Smooth muscle cell (in vitro differentiated cells): ENCODE measurements at regions not wholly inside any gene's neighbourhood (a gene's known extent, or its start where the extent isn't known, plus 50 kb on each side); places are given as distances from the start of the nearest gene placed in this dataset.

Experiments used
- DNase-seq: peaks from one replicate; lab custom pipeline; 2025; ENCODE audit not compliant: unreplicated experiment; lab: John Stamatoyannopoulos, UW
- H2AFZ ChIP-seq: fragments of 200-600 bp; sonication (generic); 2 replicates; pipeline ENCODE4 v1.6.0; 2016; ENCODE audit warnings: antibody characterized with exemption, low read depth, mild to moderate bottlenecking
- H3F3A ChIP-seq: fragments of 200-600 bp; sonication (generic); 2 replicates; pipeline ENCODE4 v1.6.0; 2017; ENCODE audit warnings: antibody characterized with exemption, low read depth
- H3K27ac ChIP-seq: fragments of 200-600 bp; sonication (generic); 2 replicates; pipeline ENCODE4 v1.5.1; 2016; ENCODE audit warnings: low read depth, mild to moderate bottlenecking
- H3K27me3 ChIP-seq: fragments of 200-600 bp; sonication (generic); 2 replicates; pipeline ENCODE4 v1.6.1; 2016; ENCODE audit warnings: low read depth, mild to moderate bottlenecking
- H3K36me3 ChIP-seq: fragments of 200-600 bp; sonication (generic); 2 replicates; pipeline ENCODE4 v1.5.1; 2016; ENCODE audit warnings: low read depth
- H3K4me1 ChIP-seq: fragments of 200-600 bp; sonication (generic); 2 replicates; pipeline ENCODE4 v1.5.1; 2016; ENCODE audit warnings: low read depth
- H3K4me2 ChIP-seq: fragments of 200-600 bp; sonication (generic); 2 replicates; pipeline ENCODE4 v1.6.0; 2016; ENCODE audit warnings: mild to moderate bottlenecking
- H3K4me3 ChIP-seq: fragments of 200-600 bp; sonication (generic); 2 replicates; pipeline ENCODE4 v1.5.1; 2016; ENCODE audit warnings: mild to moderate bottlenecking
- H3K79me2 ChIP-seq: fragments of 200-600 bp; sonication (generic); 2 replicates; pipeline ENCODE4 v1.6.0; 2016; ENCODE audit warnings: low read depth, mild to moderate bottlenecking
- H3K9ac ChIP-seq: fragments of 200-600 bp; sonication (generic); 2 replicates; pipeline ENCODE4 v1.6.0; 2016; ENCODE audit warnings: low read depth
- H3K9me3 ChIP-seq: fragments of 200-600 bp; sonication (generic); replicated peaks from 2 replicates; pipeline ENCODE4 v1.5.1; 2016; ENCODE audit warnings: low read depth
- H4K20me1 ChIP-seq: fragments of 200-600 bp; sonication (generic); 2 replicates; pipeline ENCODE4 v1.6.0; 2016; ENCODE audit warnings: low read depth
- CTCF ChIP-seq: fragments of 200-600 bp; sonication (generic); IDR thresholded peaks from 2 replicates; pipeline ENCODE4 v1.5.1; 2017; ENCODE audit warnings: borderline replicate concordance, mild to moderate bottlenecking, antibody characterized with exemption; ENCODE audit not compliant: insufficient read depth, poor library complexity, severe bottlenecking
- WGBS: methylation state at CpG from one replicate; pipeline ENCODE4 v1.1.7; 2016; ENCODE audit warnings: low lambda C conversion rate; 5-methylcytosine and 5-hydroxymethylcytosine counted together

- H3K27ac ChIP-seq, result no peak overlapping the region
- no peaks in the 10 kb centered on the region for H3K27me3 ChIP-seq
- no peaks in the 10 kb centered on the region for H3K79me2 ChIP-seq
- peak; percentile 33 for DNase-seq
- no peaks in the 10 kb centered on the region for H3F3A ChIP-seq
- no peak overlapping the region for H2AFZ ChIP-seq
- no peaks in the 10 kb centered on the region for H4K20me1 ChIP-seq
- peak; percentile 81 for TF ChIP-seq CTCF
- H3K4me3 ChIP-seq, result no peak overlapping the region
- H3K9me3 ChIP-seq, result no peaks in the 10 kb centered on the region
- H3K4me2 ChIP-seq, result no peak overlapping the region
- no peak overlapping the region for H3K9ac ChIP-seq
- H3K4me1 ChIP-seq, result peaks cover 3% of the 10 kb centered on the region
- H3K36me3 ChIP-seq, result no peaks in the 10 kb centered on the region
Observed at GRCh38 chr1:178031856-178032320, 62.0 kb upstream of the RASAL2 start.

GRCh38 chr1:178033019-178033418 is 60.9 kb upstream of the RASAL2 start:
- H4K20me1 ChIP-seq, result no peaks in the 10 kb centered on the region
- H3K27ac ChIP-seq, result no peak overlapping the region
- H3K4me1 ChIP-seq, result peaks cover 3% of the 10 kb centered on the region
- H3K9ac ChIP-seq, result no peak overlapping the region
- no peaks in the 10 kb centered on the region for H3K27me3 ChIP-seq
- no peak overlapping the region for H3K4me2 ChIP-seq
- H3K36me3 ChIP-seq, result no peaks in the 10 kb centered on the region
- WGBS, result 95% methylated on average over 2 of the region's 2 CpGs
- H3F3A ChIP-seq, result no peaks in the 10 kb centered on the region
- H3K9me3 ChIP-seq, result no peaks in the 10 kb centered on the region
- no peak for TF ChIP-seq CTCF
- H3K79me2 ChIP-seq, result no peaks in the 10 kb centered on the region
- no peak overlapping the region for H2AFZ ChIP-seq
- H3K4me3 ChIP-seq, result no peak overlapping the region
- no peak for DNase-seq

DNA sequence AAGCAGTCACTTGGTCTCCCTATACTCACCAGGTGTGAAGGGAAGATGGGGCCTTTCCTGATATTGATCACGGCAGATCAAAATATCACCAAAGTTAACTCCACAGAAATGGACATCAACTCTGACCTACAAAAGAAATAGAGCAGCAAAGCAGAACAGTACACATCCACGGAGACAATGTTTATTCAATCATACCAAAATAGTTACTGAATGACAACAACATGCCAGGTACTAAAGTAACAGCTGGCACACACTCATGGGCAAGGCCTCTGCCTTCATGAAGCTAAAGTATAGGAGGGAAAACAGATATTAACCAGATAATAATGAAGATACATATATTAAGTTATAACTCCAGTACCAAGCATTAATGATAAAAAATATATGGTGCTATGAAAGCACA is 59.2 kb upstream of the RASAL2 start:
- Histone ChIP-seq H3K4me2 (no peak overlapping the region), H3K4me3 (no peak overlapping the region), H3K9ac (no peak overlapping the region), H3K79me2 (no peaks in the 10 kb centered on the region), H3K4me1 (peaks cover 3% of the 10 kb centered on the region), H3K36me3 (no peaks in the 10 kb centered on the region), H3K27me3 (no peaks in the 10 kb centered on the region), H3K27ac (no peak overlapping the region), H3F3A (no peaks in the 10 kb centered on the region), H4K20me1 (no peaks in the 10 kb centered on the region), H3K9me3 (no peaks in the 10 kb centered on the region), H2AFZ (no peak overlapping the region)
- no peak for DNase-seq
- TF ChIP-seq CTCF, result no peak
- WGBS, result 91% methylated on average over 2 of the region's 2 CpGs

DNA sequence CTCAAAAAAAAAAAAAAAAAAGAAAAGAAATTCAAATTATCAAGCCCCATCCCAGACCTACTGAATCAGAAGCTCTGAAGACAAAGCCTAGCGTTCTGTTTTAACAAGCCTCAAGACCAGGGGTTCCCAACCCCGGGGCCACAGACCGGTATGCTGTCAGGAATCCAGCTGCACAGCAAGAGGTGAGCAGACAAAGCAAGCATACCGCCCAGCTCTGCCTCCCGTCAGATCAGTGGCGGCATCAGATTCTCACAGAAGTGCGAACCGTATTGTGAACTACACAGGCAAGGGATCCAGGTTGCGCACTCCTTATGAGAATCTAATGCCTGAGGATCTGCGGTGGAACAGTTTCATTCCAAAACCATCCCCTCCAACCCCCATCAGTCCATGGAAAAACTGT is 57.8 kb upstream of the RASAL2 start:
- H3K4me2 ChIP-seq, result no peak overlapping the region
- H2AFZ ChIP-seq, result no peak overlapping the region
- 91% methylated on average over 10 of the region's 10 CpGs for WGBS
- no peak overlapping the region for H3K4me3 ChIP-seq
- no peak for DNase-seq
- H3K36me3 ChIP-seq, result no peaks in the 10 kb centered on the region
- H3F3A ChIP-seq, result no peaks in the 10 kb centered on the region
- no peaks in the 10 kb centered on the region for H3K27me3 ChIP-seq
- no peak overlapping the region for H3K27ac ChIP-seq
- no peaks in the 10 kb centered on the region for H3K9me3 ChIP-seq
- H3K79me2 ChIP-seq, result no peaks in the 10 kb centered on the region
- H3K4me1 ChIP-seq, result peaks cover 3% of the 10 kb centered on the region
- no peak for TF ChIP-seq CTCF
- no peaks in the 10 kb centered on the region for H4K20me1 ChIP-seq
- H3K9ac ChIP-seq, result no peak overlapping the region
